ENCODE measurements at regions not wholly inside any gene's neighbourhood (a gene's known extent, or its start where the extent isn't known, plus 50 kb on each side); places are given as distances from the start of the nearest gene placed in this dataset.

GRCh38 chr3:157693762-157694161, 190.5 kb upstream of the VEPH1 start:
- TF ChIP-seq POLR2A (IDR thresholded peaks at IDR 0.05) (no peak), EP300 (IDR thresholded peaks at IDR 0.05) (no peak)

All from gastroesophageal sphincter (tissue), 2 donors.